ENCODE measurements at regions not wholly inside any gene's neighbourhood (a gene's known extent, or its start where the extent isn't known, plus 50 kb on each side); places are given as distances from the start of the nearest gene placed in this dataset.

GRCh38 chr20:52294106-52294628 lies 102.6 kb upstream of the ZFP64 start:
- H3K27me3 ChIP-seq (ENCODE audit: control insufficient read depth in 4 of 4, insufficient read depth in 4 of 4, low read length in 3 of 4), result no peaks in the 10 kb centered on the region
- no peak overlapping the region for H3K4me3 ChIP-seq (ENCODE audit: low read depth in 1 of 3, low read length in 3 of 3)
- H3K36me3 ChIP-seq (ENCODE audit: control insufficient read depth in 4 of 4, insufficient read depth in 3 of 4, low read depth in 1 of 4, low read length in 3 of 4), result no peaks in the 10 kb centered on the region
- WGBS, result 80% methylated on average over 2 of the region's 2 CpGs
- H3K4me1 ChIP-seq (ENCODE audit: control insufficient read depth in 4 of 4, insufficient read depth in 4 of 4, low read length in 3 of 4), result peaks cover 0 to 3% (median 0%) of the 10 kb centered on the region in 4 donors
- H3K27ac ChIP-seq (ENCODE audit: low read depth in 1 of 2, low read length in 2 of 2), result no peak overlapping the region
- no peaks in the 10 kb centered on the region for H3K9me3 ChIP-seq (ENCODE audit: control insufficient read depth in 4 of 4, low read length in 3 of 4)
- no peak overlapping the region for H3K9ac ChIP-seq (ENCODE audit: low read depth in 1 of 2, low read length in 2 of 2)
- TF ChIP-seq TAF1 (conservative IDR thresholded peaks at IDR 0.05) (no peak), FOXA2 (IDR thresholded peaks at IDR 0.05) (no peak), YY1 (IDR thresholded peaks at IDR 0.05) (no peak), CTCF (IDR thresholded peaks at IDR 0.05; ENCODE audit: low read depth, low read length, missing input control) (no peak), HNF4G (IDR thresholded peaks at IDR 0.05) (no peak), RAD21 (IDR thresholded peaks at IDR 0.05) (no peak), FOXA1 (IDR thresholded peaks at IDR 0.05) (no peak), HNF4A (conservative IDR thresholded peaks at IDR 0.05) (no peak), EGR1 (IDR thresholded peaks at IDR 0.05; ENCODE audit: low read depth in 2 of 2) (no peak), RXRA (IDR thresholded peaks at IDR 0.05) (no peak), ATF3 (IDR thresholded peaks at IDR 0.05) (no peak), JUND (IDR thresholded peaks at IDR 0.05) (no peak), NR2F2 (IDR thresholded peaks at IDR 0.05) (no peak), MAX (IDR thresholded peaks at IDR 0.05) (no peak)
- no peak for DNase-seq (ENCODE audit: low spot score)

- H3K9ac ChIP-seq (ENCODE audit: low read depth in 1 of 2, low read length in 2 of 2), result no peak overlapping the region
- 86% methylated on average over 12 of the region's 12 CpGs for WGBS
- no peak overlapping the region for H3K27ac ChIP-seq (ENCODE audit: low read depth in 1 of 2, low read length in 2 of 2)
- H3K36me3 ChIP-seq (ENCODE audit: control insufficient read depth in 4 of 4, insufficient read depth in 3 of 4, low read depth in 1 of 4, low read length in 3 of 4), result no peaks in the 10 kb centered on the region
- no peak overlapping the region for H3K4me3 ChIP-seq (ENCODE audit: low read depth in 1 of 3, low read length in 3 of 3)
- H3K4me1 ChIP-seq (ENCODE audit: control insufficient read depth in 4 of 4, insufficient read depth in 4 of 4, low read length in 3 of 4), result peaks cover 0 to 3% (median 0%) of the 10 kb centered on the region in 4 donors
- TF ChIP-seq NR2F2 (IDR thresholded peaks at IDR 0.05) (no peak), FOXA1 (IDR thresholded peaks at IDR 0.05) (no peak), REST (IDR thresholded peaks at IDR 0.05) (no peak), CTCF (IDR thresholded peaks at IDR 0.05; ENCODE audit: low read depth, low read length, missing input control) (no peak), YY1 (IDR thresholded peaks at IDR 0.05) (no peak), ATF3 (IDR thresholded peaks at IDR 0.05) (no peak), SP1 (IDR thresholded peaks at IDR 0.05) (no peak), HNF4A (conservative IDR thresholded peaks at IDR 0.05) (no peak), FOXA2 (IDR thresholded peaks at IDR 0.05) (no peak), ZBTB33 (IDR thresholded peaks at IDR 0.05) (no peak), RXRA (IDR thresholded peaks at IDR 0.05) (no peak), RAD21 (IDR thresholded peaks at IDR 0.05) (no peak), TAF1 (conservative IDR thresholded peaks at IDR 0.05) (no peak), JUND (IDR thresholded peaks at IDR 0.05) (no peak), MAX (IDR thresholded peaks at IDR 0.05) (no peak), HNF4G (IDR thresholded peaks at IDR 0.05) (no peak), GABPA (IDR thresholded peaks at IDR 0.05 in 1 of 2, conservative IDR thresholded peaks at IDR 0.05 in 1 of 2) (no peak), EGR1 (IDR thresholded peaks at IDR 0.05; ENCODE audit: low read depth in 2 of 2) (no peak)
- no peak for DNase-seq (ENCODE audit: low spot score)
- H3K9me3 ChIP-seq (ENCODE audit: control insufficient read depth in 4 of 4, low read length in 3 of 4), result no peaks in the 10 kb centered on the region
- no peaks in the 10 kb centered on the region for H3K27me3 ChIP-seq (ENCODE audit: control insufficient read depth in 4 of 4, insufficient read depth in 4 of 4, low read length in 3 of 4)
Observed at GRCh38 chr20:52291109-52291508, 99.5 kb upstream of the ZFP64 start.
